ENCODE measurements at regions not wholly inside any gene's neighbourhood (a gene's known extent, or its start where the extent isn't known, plus 50 kb on each side); places are given as distances from the start of the nearest gene placed in this dataset.
"Not testable (repeated sequence)": the region's sequence is repeated elsewhere in the genome, so short reads cannot be mapped to it uniquely, and the experiment has no call there.

GRCh38 chr21:39001341-39001740 lies 181.9 kb downstream of the PSMG1 start:
- DNase-seq (ENCODE audit: low read depth in 2 of 2), result no peak

GRCh38 chr21:39000496-39000895 lies 182.8 kb downstream of the PSMG1 start:
- DNase-seq (ENCODE audit: low read depth in 2 of 2), result peak in 1 of 2 donors; percentile 32

- DNase-seq (ENCODE audit: low read depth in 2 of 2), result no peak
Observed at GRCh38 chr21:38999161-38999560, 184.1 kb downstream of the PSMG1 start.

GRCh38 chr21:38998281-38998680 lies 185.0 kb downstream of the PSMG1 start:
- not testable (repeated sequence) for DNase-seq (ENCODE audit: low read depth in 2 of 2)

- not testable (repeated sequence) for DNase-seq (ENCODE audit: low read depth in 2 of 2)
Observed at GRCh38 chr21:38997843-38998175, 185.4 kb downstream of the PSMG1 start.

- no peak for DNase-seq (ENCODE audit: low read depth in 2 of 2)
Observed at GRCh38 chr21:38997051-38997842, 186.0 kb downstream of the PSMG1 start.

- DNase-seq (ENCODE audit: low read depth in 2 of 2), result no peak
Observed at GRCh38 chr21:38996355-38996754, 186.9 kb downstream of the PSMG1 start.

GRCh38 chr21:38995731-38996130 lies 187.5 kb downstream of the PSMG1 start:
- DNase-seq (ENCODE audit: low read depth in 2 of 2), result no peak

- no peak for DNase-seq (ENCODE audit: low read depth in 2 of 2)
Observed at GRCh38 chr21:38995071-38995669, 188.1 kb downstream of the PSMG1 start.

GRCh38 chr21:38994042-38994441 lies 188.3 kb downstream of the ETS2 start:
- no peak for DNase-seq (ENCODE audit: low read depth in 2 of 2)

GRCh38 chr21:38993561-38993960 lies 187.8 kb downstream of the ETS2 start:
- DNase-seq (ENCODE audit: low read depth in 2 of 2), result no peak

GRCh38 chr21:38992737-38993136 lies 187.0 kb downstream of the ETS2 start:
- no peak for DNase-seq (ENCODE audit: low read depth in 2 of 2)

- DNase-seq (ENCODE audit: low read depth in 2 of 2), result no peak
Observed at GRCh38 chr21:38990424-38990794, 184.7 kb downstream of the ETS2 start.

GRCh38 chr21:38989745-38990423 lies 184.2 kb downstream of the ETS2 start:
- no peak for DNase-seq (ENCODE audit: low read depth in 2 of 2)

GRCh38 chr21:38989379-38989744 lies 183.6 kb downstream of the ETS2 start:
- DNase-seq (ENCODE audit: low read depth in 2 of 2), result no peak

- no peak for DNase-seq (ENCODE audit: low read depth in 2 of 2)
Observed at GRCh38 chr21:38988509-38989378, 183.0 kb downstream of the ETS2 start.

- no peak for DNase-seq (ENCODE audit: low read depth in 2 of 2)
Observed at GRCh38 chr21:38987633-38988508, 182.1 kb downstream of the ETS2 start.

GRCh38 chr21:38986806-38987632 lies 181.3 kb downstream of the ETS2 start:
- no peak for DNase-seq (ENCODE audit: low read depth in 2 of 2)

GRCh38 chr21:38986406-38986805 lies 180.7 kb downstream of the ETS2 start:
- DNase-seq (ENCODE audit: low read depth in 2 of 2), result no peak
